Gastroesophageal sphincter (tissue), 3 donors: ENCODE measurements at regions not wholly inside any gene's neighbourhood (a gene's known extent, or its start where the extent isn't known, plus 50 kb on each side); places are given as distances from the start of the nearest gene placed in this dataset.
"Not testable (repeated sequence)": the region's sequence is repeated elsewhere in the genome, so short reads cannot be mapped to it uniquely, and the experiment has no call there.

Source experiments
- EP300 ChIP-seq: sonication (generic); formaldehyde crosslinking; IDR thresholded peaks from one replicate; pipeline ENCODE4 v1.6.1; 2017; ENCODE audit warnings: antibody characterized with exemption, mild to moderate bottlenecking
- POLR2AphosphoS5 ChIP-seq: sonication (generic); formaldehyde crosslinking; IDR thresholded peaks from one replicate; pipeline ENCODE4 v1.6.1; 2017; ENCODE audit warnings: antibody characterized with exemption
- TF ChIP-seq, protein P1 (sequence below), 4 experiments: fragments of 200-600 bp in 2 of 4; fragments of 450-650 bp in 2 of 4; sonication (generic) in 1 of 4; IDR thresholded peaks; one replicate each; pipeline ENCODE4 v1.5.1; 2017 to 2019; ENCODE audit warnings: antibody characterized with exemption in 4 of 4, mild to moderate bottlenecking in 2 of 4, moderate library complexity in 2 of 4

DNA sequence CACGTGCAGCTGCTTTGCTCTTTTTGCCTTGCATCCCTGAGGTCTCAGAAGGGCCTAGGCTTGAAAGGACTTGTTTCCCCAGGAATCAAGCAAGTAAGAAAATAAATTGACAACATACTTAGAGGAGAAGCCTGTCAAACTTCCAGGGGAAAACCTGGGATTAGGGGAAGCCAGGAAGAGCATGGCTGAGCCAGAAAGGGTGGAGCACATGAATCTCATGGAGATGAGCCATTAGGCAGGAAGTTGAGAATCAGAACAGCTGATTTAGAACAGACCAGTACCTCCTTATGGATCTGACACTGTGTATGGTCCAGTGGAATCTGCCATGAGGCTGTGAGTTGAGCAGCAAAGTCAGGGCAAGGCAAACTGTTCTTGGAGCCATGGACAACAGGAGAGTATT lies 511.0 kb downstream of the RPIA start:
- TF ChIP-seq, protein P1, sequence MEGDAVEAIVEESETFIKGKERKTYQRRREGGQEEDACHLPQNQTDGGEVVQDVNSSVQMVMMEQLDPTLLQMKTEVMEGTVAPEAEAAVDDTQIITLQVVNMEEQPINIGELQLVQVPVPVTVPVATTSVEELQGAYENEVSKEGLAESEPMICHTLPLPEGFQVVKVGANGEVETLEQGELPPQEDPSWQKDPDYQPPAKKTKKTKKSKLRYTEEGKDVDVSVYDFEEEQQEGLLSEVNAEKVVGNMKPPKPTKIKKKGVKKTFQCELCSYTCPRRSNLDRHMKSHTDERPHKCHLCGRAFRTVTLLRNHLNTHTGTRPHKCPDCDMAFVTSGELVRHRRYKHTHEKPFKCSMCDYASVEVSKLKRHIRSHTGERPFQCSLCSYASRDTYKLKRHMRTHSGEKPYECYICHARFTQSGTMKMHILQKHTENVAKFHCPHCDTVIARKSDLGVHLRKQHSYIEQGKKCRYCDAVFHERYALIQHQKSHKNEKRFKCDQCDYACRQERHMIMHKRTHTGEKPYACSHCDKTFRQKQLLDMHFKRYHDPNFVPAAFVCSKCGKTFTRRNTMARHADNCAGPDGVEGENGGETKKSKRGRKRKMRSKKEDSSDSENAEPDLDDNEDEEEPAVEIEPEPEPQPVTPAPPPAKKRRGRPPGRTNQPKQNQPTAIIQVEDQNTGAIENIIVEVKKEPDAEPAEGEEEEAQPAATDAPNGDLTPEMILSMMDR (IDR thresholded peaks at IDR 0.05), result not testable (repeated sequence)
- TF ChIP-seq EP300, POLR2AphosphoS5: not testable (repeated sequence)
